ENCODE measurements at regions not wholly inside any gene's neighbourhood (a gene's known extent, or its start where the extent isn't known, plus 50 kb on each side); places are given as distances from the start of the nearest gene placed in this dataset.

- TF ChIP-seq EP300 (IDR thresholded peaks at IDR 0.05; ENCODE audit: borderline replicate concordance) (no peak), MAX (IDR thresholded peaks at IDR 0.05) (no peak), EGR1 (IDR thresholded peaks at IDR 0.05) (no peak), RAD21 (IDR thresholded peaks at IDR 0.05; ENCODE audit: low read depth) (no peak), CREB1 (IDR thresholded peaks at IDR 0.05; ENCODE audit: low read depth) (no peak), TCF12 (IDR thresholded peaks at IDR 0.05; ENCODE audit: low read depth) (no peak), YY1 (IDR thresholded peaks at IDR 0.05; ENCODE audit: low read depth) (no peak), NFIC (IDR thresholded peaks at IDR 0.05) (no peak), TAF1 (IDR thresholded peaks at IDR 0.05; ENCODE audit: low read depth) (no peak), FOXM1 (IDR thresholded peaks at IDR 0.05; ENCODE audit: borderline replicate concordance, low read depth) (no peak), ZBTB7A (IDR thresholded peaks at IDR 0.05; ENCODE audit: low read depth) (no peak), USF1 (IDR thresholded peaks at IDR 0.05) (no peak), CEBPB (IDR thresholded peaks at IDR 0.05) (no peak), REST (IDR thresholded peaks at IDR 0.05; ENCODE audit: low read depth) (no peak)
These were observed 612.0 kb downstream of the VRK1 start for GRCh38 chr14:97408937-97409815.
